NCI-H82 (cell line): ENCODE measurements at regions not wholly inside any gene's neighbourhood (a gene's known extent, or its start where the extent isn't known, plus 50 kb on each side); places are given as distances from the start of the nearest gene placed in this dataset.
A peak's percentile ranks its signal among the peaks of the same experiment; 100 is the strongest.
"Not testable (repeated sequence)": the region's sequence is repeated elsewhere in the genome, so short reads cannot be mapped to it uniquely, and the experiment has no call there.

Source experiments
- DNase-seq: peaks from one replicate; lab custom pipeline; 2025; lab: John Stamatoyannopoulos, UW

- no peak for DNase-seq
These were observed 747.8 kb upstream of the GBE1 start for GRCh38 chr3:82509106-82509842.

GRCh38 chr3:82506204-82506603 lies 744.8 kb upstream of the GBE1 start:
- DNase-seq, result no peak

- no peak for DNase-seq
These were observed 743.8 kb upstream of the GBE1 start for GRCh38 chr3:82505079-82505756.

- no peak for DNase-seq
These were observed 736.7 kb upstream of the GBE1 start for GRCh38 chr3:82498186-82498585.

GRCh38 chr3:82496890-82497560 lies 735.6 kb upstream of the GBE1 start:
- peak; percentile 45 for DNase-seq

- no peak for DNase-seq
These were observed 734.2 kb upstream of the GBE1 start for GRCh38 chr3:82495655-82496054.

- no peak for DNase-seq
These were observed 733.6 kb upstream of the GBE1 start for GRCh38 chr3:82494977-82495489.

GRCh38 chr3:82493858-82494257 lies 732.4 kb upstream of the GBE1 start:
- no peak for DNase-seq

- no peak for DNase-seq
These were observed 713.9 kb upstream of the GBE1 start for GRCh38 chr3:82475306-82475705.

GRCh38 chr3:82474711-82475110 lies 713.3 kb upstream of the GBE1 start:
- no peak for DNase-seq

GRCh38 chr3:82473864-82474541 lies 712.6 kb upstream of the GBE1 start:
- DNase-seq, result no peak

- DNase-seq, result no peak
These were observed 705.6 kb upstream of the GBE1 start for GRCh38 chr3:82467051-82467450.

GRCh38 chr3:82462977-82463376 lies 701.5 kb upstream of the GBE1 start:
- DNase-seq, result peak; percentile 11

- DNase-seq, result no peak
These were observed 699.8 kb upstream of the GBE1 start for GRCh38 chr3:82461049-82461889.

- no peak for DNase-seq
These were observed 686.9 kb upstream of the GBE1 start for GRCh38 chr3:82448320-82448719.

- not testable (repeated sequence) for DNase-seq
These were observed 667.4 kb upstream of the GBE1 start for GRCh38 chr3:82428821-82429220.

GRCh38 chr3:82424031-82424339 lies 662.5 kb upstream of the GBE1 start:
- no peak for DNase-seq

GRCh38 chr3:82423268-82424030 lies 662.0 kb upstream of the GBE1 start:
- DNase-seq, result no peak

- no peak for DNase-seq
These were observed 655.4 kb upstream of the GBE1 start for GRCh38 chr3:82416830-82417229.

GRCh38 chr3:82416349-82416748 lies 654.9 kb upstream of the GBE1 start:
- no peak for DNase-seq

- no peak for DNase-seq
These were observed 651.7 kb upstream of the GBE1 start for GRCh38 chr3:82413171-82413570.
